ENCODE measurements at regions not wholly inside any gene's neighbourhood (a gene's known extent, or its start where the extent isn't known, plus 50 kb on each side); places are given as distances from the start of the nearest gene placed in this dataset.
"Not testable (repeated sequence)": the region's sequence is repeated elsewhere in the genome, so short reads cannot be mapped to it uniquely, and the experiment has no call there.

DNA sequence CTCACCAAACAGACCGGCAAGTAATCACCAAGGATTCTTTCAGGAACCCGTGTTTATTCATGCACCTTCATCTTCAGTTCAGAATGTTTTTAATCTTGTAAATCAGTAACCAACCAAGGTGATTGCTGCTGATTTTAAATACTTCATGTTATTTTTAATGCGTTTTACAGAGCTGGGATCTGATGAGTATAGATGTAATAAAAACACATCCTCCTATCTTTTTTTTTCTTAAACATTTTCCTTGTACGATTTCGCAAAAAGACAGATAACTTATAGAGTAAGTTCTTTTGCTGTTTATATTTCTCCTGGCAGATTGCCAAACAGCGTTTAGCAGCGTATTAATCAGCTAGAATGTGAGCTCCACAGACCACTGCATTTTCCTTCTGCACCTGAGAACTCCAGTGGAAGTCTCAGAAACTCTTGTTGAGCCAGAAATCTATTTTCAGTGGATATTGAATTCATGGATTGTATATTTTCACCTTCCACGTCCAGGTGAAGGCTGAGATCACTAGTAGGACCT is 397.8 kb upstream of the NRP1 start:
- no peak for FAIRE-seq

DNA sequence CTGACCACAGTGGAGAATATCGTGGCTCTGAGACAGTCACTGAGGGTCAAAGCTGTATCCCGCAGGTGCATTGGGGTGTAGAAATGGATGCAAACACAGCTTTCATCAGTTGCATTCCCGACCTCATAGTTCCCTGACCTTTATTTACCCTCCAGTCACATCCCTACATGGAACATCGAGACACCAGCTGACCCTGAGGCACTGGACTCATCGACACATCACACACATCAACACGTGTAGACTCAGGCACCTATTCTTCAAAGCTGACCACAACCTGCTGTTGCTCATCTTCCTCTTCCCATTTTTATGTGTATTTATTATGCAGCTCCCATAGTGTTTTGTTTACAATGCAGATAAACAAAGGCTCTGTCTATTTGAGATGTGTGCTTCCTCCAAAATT is 396.9 kb upstream of the NRP1 start:
- FAIRE-seq = no peak

DNA sequence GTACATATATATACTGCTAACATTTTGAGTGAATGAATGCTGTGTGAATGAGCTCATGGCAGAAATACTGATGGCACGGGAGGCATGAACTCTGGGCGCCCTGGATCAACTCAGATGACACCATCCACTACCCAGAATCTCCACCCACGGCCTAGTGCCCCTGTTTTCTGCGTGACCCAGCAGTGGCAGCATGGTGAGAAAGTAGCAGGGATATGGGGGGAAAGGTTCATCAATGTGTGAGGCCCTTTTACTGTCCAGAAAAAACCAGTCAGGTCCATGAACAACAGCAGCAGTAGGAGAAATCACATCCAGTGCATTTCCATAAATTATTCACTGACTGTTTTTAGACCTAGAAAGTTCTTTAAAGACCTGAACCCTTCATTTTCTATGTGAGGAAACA is 391.0 kb upstream of the NRP1 start:
- no peak for FAIRE-seq

DNA sequence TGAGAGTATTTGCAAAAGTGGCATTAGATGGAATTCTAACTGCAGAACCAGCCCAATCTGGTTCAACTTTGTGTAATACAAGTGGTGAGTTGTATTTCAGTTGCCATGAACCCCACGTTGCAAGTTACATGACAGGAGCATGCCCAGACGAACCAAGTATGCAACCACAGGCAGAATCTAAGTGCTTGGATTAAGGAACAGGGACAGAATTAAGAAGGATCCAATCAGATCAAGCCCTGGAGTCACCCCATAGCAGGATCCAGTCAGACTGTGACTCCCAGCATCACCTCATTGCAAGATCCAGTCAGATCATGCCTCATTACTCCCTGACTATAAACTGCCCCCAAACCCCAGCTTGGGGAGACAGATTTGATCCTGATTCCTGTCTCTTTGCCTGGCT is 388.7 kb upstream of the NRP1 start:
- no peak for FAIRE-seq

- no peak for FAIRE-seq
Measured at GRCh38 chr10:33722067-33722466, 387.6 kb upstream of the NRP1 start.

GRCh38 chr10:33721509-33721908 is 387.0 kb upstream of the NRP1 start:
- FAIRE-seq = no peak

GRCh38 chr10:33720161-33720560 is 385.7 kb upstream of the NRP1 start:
- no peak for FAIRE-seq

DNA sequence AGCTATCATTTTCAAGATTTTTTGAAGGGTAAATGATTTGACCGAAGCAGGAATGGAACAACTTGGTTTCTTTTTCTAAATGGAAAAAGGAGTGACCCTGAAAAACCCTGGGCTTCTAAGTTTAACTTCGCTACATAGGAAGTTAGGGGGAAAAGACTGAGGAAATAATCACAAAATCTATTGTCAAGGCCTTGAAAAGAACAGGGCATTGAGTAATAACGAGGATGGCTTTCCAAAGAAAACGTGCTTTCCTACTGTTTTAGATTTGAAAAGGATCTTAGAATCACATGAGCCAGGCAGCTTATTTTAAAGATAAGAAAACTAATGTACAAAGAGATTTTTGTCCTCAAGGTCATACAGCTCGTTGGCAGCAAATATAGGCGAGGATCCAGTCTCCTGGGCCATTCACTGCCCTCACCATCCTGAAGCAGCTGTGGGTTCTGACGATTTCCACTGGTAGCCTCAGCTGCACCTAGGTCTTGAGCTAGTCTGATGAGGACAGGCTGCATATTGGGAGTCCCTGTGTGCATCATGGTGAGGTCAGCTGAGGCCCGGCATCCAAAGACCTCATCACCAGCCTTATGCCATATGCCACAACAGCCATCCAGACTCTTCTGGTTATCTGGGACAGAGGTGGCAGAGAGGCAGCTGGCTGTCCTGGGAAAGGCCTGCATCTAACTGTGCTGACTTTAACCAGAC is 384.7 kb upstream of the NRP1 start:
- no peak for FAIRE-seq

- no peak for FAIRE-seq
Measured at GRCh38 chr10:33716501-33717267, 382.2 kb upstream of the NRP1 start.

DNA sequence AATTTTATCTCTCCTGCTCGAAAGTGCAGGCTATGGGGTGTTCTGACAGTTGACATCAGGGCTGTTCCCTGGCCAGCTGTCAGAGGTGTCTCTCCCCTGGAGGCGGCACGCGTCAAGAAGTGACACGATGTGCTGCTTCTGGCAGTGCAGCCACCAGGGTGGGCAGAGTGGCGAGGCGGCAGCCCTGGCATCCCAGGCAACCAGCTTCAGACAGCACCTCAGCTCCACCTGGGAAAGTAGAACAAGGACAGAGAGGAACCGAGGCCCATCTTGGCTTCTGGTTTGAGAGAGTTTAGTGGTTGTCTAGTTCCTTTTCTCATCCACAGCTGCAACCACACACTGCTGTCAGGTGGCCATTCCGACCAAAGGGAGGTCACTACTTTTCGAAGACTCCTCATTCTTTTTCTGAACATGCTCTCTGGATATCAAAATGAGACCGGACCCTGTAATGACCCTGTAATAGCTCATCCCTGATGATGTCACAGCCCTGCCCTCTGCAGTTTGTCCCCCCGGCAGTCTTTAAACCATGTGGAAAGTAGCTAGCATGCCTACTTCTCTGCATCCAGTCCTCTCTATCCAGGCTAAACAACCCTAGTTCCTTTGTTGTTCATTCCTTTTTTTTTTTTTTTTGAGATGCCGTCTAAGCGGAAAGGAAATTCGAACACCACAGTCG is 381.0 kb upstream of the NRP1 start:
- FAIRE-seq = no peak

GRCh38 chr10:33712825-33713224 is 378.4 kb upstream of the NRP1 start:
- FAIRE-seq = no peak

GRCh38 chr10:33710006-33710405 is 375.5 kb upstream of the NRP1 start:
- no peak for FAIRE-seq

GRCh38 chr10:33709008-33709753 is 374.7 kb upstream of the NRP1 start:
- FAIRE-seq = no peak

GRCh38 chr10:33708561-33708960 is 374.1 kb upstream of the NRP1 start:
- FAIRE-seq = no peak

DNA sequence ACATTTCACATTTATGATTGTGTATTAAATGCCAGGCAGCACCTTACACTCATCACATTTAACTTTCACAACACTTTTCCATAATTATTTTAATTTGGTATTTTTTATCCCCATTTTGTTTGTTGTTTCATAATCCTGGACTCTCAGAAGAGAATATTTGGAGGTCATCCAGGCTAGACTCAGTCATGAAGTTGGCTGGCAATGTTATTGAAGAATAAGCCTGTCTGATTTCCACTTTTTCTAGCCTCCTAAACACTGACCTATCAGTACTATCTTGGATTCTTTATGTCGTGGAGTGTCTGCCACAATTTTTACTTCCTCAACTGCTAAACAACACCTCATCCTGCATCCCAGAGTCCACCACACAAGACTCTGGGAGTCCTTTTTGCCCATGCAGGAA is 372.3 kb upstream of the NRP1 start:
- no peak for FAIRE-seq

DNA sequence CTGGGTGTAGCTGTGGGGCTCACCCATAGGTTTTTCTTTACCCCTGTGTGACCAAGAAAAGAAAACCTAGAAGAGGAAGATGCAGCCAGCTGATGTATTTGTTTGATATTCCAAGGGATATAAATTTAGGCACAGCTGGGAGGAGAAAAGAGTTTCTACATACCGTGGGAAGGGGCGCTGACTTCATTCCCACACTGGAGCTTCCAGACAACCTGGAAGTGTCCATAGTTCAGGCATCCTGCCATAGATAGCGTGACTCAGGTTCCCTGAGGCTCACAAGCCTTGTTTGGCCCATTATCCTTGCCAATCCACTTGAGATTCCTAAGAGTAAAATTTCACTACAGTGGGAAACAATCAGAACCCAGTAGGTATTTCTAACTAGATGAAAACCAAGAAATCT is 371.7 kb upstream of the NRP1 start:
- no peak for FAIRE-seq

DNA sequence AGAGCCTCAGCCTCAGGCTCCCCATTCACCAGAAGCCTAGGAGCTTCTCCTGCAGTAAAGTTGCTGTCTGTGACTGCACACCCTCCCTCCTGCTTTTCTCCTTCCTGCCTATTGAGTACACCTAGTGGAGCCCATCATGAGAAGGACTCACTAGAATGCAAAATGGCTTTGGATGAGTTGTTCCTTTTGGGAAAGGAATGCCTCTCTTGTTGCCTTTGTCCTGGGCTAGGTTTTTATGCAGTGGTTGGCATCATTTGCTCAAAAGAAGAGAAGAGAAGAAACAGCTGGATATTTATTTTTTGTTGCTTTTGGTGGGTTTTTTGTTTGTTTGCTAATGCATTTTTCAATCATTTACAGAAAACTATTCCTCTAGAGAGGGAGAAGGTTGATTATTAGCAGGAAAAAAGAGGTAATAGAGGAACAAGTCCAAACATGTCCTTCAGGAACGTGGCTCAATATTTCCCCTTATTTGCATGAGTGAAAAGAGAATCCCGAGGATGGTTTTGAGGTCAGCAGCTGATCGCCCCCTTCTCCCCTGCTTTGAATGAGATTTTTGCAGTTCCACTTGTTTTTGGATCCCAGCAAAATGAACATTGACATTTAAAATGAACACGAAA is 369.9 kb upstream of the NRP1 start:
- FAIRE-seq = no peak

- no peak for FAIRE-seq
Measured at GRCh38 chr10:33703501-33704213, 369.2 kb upstream of the NRP1 start.

GRCh38 chr10:33698033-33698432 is 363.6 kb upstream of the NRP1 start:
- no peak for FAIRE-seq

GRCh38 chr10:33697016-33697415 is 362.5 kb upstream of the NRP1 start:
- FAIRE-seq = no peak

GRCh38 chr10:33695536-33695935 is 361.1 kb upstream of the NRP1 start:
- no peak for FAIRE-seq

DNA sequence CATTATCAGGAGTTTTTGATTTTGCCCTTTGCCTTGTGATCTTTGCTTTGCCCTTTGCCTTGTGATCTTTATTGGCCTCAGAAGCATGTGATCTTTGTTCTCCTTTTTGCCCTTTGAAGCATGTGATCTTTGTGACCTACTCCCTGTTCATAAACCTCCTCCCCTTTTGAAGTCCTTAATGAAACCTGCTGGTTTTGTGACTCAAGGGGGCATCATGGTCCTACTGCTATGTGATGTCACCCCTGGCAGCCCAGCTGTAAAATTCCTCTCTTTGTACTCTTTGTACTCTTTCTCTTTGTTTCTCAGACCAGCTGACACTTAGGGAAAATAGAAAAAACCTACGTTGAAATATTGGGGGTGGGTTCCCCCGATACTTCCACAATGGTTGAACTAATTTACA is 356.1 kb upstream of the NRP1 start:
- not testable (repeated sequence) for FAIRE-seq
